Activated CD8-positive, alpha-beta T cell treated with anti-CD3 and anti-CD28 coated beads, Interleukin-2, amount 10 ng/mL, durations not matched to agents 7 days and 5 days (primary cell): ENCODE measurements at regions not wholly inside any gene's neighbourhood (a gene's known extent, or its start where the extent isn't known, plus 50 kb on each side); places are given as distances from the start of the nearest gene placed in this dataset.
"Not testable (repeated sequence)": the region's sequence is repeated elsewhere in the genome, so short reads cannot be mapped to it uniquely, and the experiment has no call there.

Experiments used
- ATAC-seq: fragments of 150-1000 bp; cut with Tn5 transposase; one replicate; pipeline ENCODE4 v1.10.0; 2021; ENCODE audit warnings: moderate library complexity
- CTCF ChIA-PET: fragments of 350-600 bp; sonication (Branson Sonifier 250); formaldehyde crosslinking; loops from one replicate; lab custom pipeline; 2021; ENCODE audit warnings: antibody characterized with exemption; lab: Charles Lee
- POLR2A ChIA-PET: fragments of 350-600 bp; sonication (Branson Sonifier 250); formaldehyde crosslinking; loops from one replicate; lab custom pipeline; 2021; ENCODE audit warnings: antibody characterized with exemption; lab: Charles Lee
- DNase-seq: peaks from one replicate; pipeline ENCODE4 v3.0.0-alpha.2; 2020
- H3K27ac Mint-ChIP-seq: one replicate; pipeline ENCODE4 v1.8.0; 2021; ENCODE audit warnings: mild to moderate bottlenecking, mixed read lengths
- H3K27me3 Mint-ChIP-seq: one replicate; pipeline ENCODE4 v1.8.0; 2021; ENCODE audit warnings: low read depth, mixed read lengths
- H3K36me3 Mint-ChIP-seq: one replicate; pipeline ENCODE4 v1.8.0; 2021; ENCODE audit warnings: low read depth, mixed read lengths
- H3K4me1 Mint-ChIP-seq: one replicate; pipeline ENCODE4 v1.8.0; 2021; ENCODE audit warnings: low read depth, mixed read lengths
- H3K4me3 Mint-ChIP-seq: one replicate; pipeline ENCODE4 v1.8.0; 2021; ENCODE audit warnings: mild to moderate bottlenecking, mixed read lengths
- H3K9me3 Mint-ChIP-seq: one replicate; pipeline ENCODE4 v1.8.0; 2022; ENCODE audit warnings: mixed read lengths; ENCODE audit not compliant: insufficient read depth

DNA sequence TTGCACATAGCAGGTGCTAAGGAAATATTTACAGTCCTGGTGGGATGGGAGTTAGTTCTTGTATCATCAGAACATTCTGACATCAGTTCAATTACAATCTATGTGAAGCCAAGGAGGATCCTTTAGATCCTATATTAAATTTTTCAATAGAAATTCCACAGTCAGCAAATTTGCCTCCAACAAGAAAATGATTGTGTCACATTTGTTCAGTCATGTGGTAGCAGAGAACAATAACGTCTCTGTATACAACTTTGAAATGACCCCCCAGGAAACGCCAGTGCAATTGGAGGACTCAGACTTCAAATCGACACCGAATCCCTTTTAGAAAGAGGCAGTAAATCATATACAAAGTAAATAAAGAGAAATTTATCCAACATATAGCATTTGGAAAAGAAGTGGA is 392.1 kb downstream of the DTWD2 start:
- POLR2A ChIA-PET = no interaction called here
- H3K27ac Mint-ChIP-seq = no peak overlapping the region
- no peak for ATAC-seq

DNA sequence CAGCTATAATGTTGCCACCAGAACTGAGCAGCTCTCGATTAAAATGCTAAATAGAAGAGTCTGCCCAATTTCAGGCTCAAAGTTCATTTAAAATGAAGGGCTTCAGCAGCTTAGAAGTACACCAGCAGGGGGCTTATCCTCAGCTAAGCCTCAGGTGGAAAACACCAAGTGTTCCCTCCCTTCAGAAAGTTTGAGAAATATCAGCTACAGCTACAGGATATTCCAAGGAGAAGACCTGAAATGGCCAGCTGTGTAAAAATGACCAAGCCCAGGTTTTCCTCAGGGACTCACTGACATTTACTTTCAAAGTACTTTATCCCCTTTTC is 395.4 kb downstream of the DTWD2 start:
- ATAC-seq (no peak), DNase-seq (no peak)
- Mint-ChIP-seq H3K4me1 (no peaks in the 10 kb centered on the region), H3K4me3 (no peak overlapping the region), H3K9me3 (no peaks in the 10 kb centered on the region), H3K27me3 (no peaks in the 10 kb centered on the region), H3K27ac (no peak overlapping the region), H3K36me3 (no peaks in the 10 kb centered on the region)
- CTCF ChIA-PET = no interaction called here
- POLR2A ChIA-PET = no interaction called here

More for the DNA sequence above, 392.1 kb downstream of the DTWD2 start:
- no peaks in the 10 kb centered on the region for H3K4me1 Mint-ChIP-seq
- H3K36me3 Mint-ChIP-seq = no peaks in the 10 kb centered on the region
- no peaks in the 10 kb centered on the region for H3K9me3 Mint-ChIP-seq
- CTCF ChIA-PET = no interaction called here
- H3K4me3 Mint-ChIP-seq = no peak overlapping the region
- no peaks in the 10 kb centered on the region for H3K27me3 Mint-ChIP-seq
- no peak for DNase-seq

DNA sequence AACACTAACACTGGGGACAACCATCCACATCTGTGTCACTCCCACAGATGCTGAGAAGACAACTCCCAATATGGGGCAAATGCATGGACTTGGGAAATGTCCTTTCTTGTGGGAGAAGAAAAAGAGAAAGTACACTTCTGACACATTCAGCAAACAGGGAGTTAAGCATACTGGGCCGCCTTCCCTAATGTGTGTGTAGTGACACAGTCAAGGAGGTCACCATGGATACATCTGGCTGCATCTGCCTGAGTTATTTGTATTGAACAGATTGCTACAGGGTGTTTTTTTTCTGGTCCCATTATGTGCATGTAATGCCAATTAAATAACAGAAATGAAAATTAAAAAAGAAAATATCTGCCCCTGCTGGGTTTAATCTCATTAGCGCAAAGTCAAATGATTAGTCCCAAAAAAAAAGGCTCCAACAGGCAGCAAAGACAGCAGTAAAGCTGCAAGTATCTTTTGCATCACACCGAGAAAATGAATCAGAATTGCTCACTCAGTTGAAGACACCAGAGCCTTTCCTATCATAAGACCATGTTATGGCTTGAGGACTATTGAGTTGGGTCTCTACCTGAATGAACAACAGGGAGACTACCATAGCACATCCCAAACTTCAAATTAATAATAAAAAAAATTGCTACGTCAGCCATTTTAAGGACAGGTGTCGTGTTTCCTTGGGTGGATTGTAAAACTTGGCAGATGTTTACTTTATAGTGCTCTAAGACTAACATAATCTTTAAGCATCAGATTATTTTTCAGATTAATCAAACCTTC is 395.9 kb downstream of the DTWD2 start:
- Mint-ChIP-seq H3K9me3 (no peaks in the 10 kb centered on the region), H3K36me3 (no peaks in the 10 kb centered on the region), H3K27me3 (no peaks in the 10 kb centered on the region), H3K4me1 (no peaks in the 10 kb centered on the region), H3K27ac (no peak overlapping the region), H3K4me3 (no peak overlapping the region)
- CTCF ChIA-PET = no interaction called here
- DNase-seq (no peak), ATAC-seq (no peak)
- POLR2A ChIA-PET = no interaction called here

DNA sequence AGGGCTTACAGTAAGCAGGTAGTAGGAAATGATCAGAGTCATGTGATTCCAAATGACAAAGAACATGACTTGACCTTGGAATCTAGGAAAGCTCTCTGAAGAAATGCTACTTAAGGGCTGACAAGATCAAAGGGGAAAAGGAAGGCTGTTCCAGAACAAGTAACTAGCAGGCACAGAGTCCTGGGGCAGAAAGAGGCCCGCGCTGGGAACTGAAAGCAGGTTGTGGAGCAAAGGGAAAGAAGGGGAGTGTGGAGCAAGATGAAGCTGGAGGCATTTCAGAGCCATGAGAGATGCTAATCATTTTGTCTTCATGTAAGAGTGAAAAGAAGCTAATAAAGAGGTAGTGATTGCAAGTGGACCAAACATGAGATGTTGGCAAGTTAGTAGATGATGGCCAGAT is 397.5 kb downstream of the DTWD2 start:
- ChIA-PET CTCF (no interaction called here), POLR2A (no interaction called here)
- DNase-seq = no peak
- Mint-ChIP-seq H3K9me3 (no peaks in the 10 kb centered on the region), H3K27ac (no peak overlapping the region), H3K4me3 (no peak overlapping the region), H3K36me3 (no peaks in the 10 kb centered on the region), H3K4me1 (no peaks in the 10 kb centered on the region), H3K27me3 (no peaks in the 10 kb centered on the region)
- ATAC-seq = no peak

DNA sequence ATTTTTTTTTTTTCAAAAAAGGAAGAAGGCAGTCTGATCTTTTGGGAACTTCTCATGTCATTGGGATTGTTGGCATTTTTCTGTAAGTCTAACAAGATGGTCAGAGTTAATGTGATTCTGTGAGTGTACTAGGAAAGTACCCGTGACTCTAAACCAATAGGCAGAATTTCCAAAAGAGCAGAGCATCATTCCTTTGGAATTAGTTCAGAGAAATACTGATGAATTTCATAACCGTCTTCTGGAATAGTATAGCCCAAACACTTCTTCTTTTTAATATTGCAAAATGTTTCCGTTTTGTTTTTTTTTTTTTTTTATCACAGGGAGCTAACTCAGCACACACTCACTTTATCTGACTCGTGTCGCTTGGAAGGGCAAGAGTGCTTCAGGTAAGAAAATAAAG is 407.4 kb downstream of the DTWD2 start:
- no peak for DNase-seq
- Mint-ChIP-seq H3K4me1 (no peaks in the 10 kb centered on the region), H3K4me3 (no peak overlapping the region), H3K9me3 (no peaks in the 10 kb centered on the region), H3K27ac (no peak overlapping the region), H3K36me3 (no peaks in the 10 kb centered on the region), H3K27me3 (no peaks in the 10 kb centered on the region)
- no peak for ATAC-seq
- CTCF ChIA-PET = no interaction called here
- POLR2A ChIA-PET = no interaction called here

DNA sequence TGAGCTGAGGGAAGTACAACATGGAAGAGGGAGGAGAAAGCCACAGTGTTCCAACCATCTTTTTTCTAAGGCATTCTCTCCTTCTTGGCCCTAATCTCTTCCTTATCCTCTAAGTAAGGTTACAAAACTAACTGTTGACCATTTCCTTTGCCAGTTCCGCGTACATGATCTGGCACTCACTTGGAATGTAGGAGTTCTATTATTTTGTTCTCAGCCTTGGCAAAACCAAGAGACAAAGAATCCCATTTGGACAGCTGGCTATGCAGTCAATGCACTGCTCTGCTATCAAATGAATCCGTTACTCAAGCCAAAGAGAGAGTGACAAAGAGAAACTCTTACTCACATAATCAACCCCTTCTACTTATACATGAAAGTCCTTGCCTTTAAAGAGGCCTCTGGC is 410.3 kb downstream of the DTWD2 start:
- H3K9me3 Mint-ChIP-seq = no peaks in the 10 kb centered on the region
- POLR2A ChIA-PET = no interaction called here
- no peaks in the 10 kb centered on the region for H3K4me1 Mint-ChIP-seq
- H3K27ac Mint-ChIP-seq = no peak overlapping the region
- H3K36me3 Mint-ChIP-seq = no peaks in the 10 kb centered on the region
- H3K27me3 Mint-ChIP-seq = no peaks in the 10 kb centered on the region
- ATAC-seq (no peak), DNase-seq (no peak)
- CTCF ChIA-PET = no interaction called here
- no peak overlapping the region for H3K4me3 Mint-ChIP-seq

DNA sequence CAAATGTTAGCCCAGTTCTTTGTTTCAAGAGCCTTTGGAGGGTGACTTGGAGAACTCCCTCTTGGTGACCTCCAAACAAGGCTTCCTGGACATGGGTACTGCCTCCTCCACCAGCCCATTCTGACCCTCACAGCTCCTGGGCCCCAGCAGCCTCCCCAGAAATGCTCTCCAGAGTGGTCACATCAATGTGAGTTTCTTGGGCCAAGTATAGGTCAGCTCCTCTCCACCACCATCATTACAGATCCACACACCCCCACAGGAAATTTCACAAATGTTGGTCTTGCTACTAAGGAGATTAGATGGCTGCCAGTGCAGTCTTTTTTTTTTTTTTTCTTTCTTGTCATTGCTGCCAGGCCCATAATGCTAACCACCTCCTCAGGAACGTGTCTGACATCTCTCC is 410.7 kb downstream of the DTWD2 start:
- H3K4me1 Mint-ChIP-seq = no peaks in the 10 kb centered on the region

DNA sequence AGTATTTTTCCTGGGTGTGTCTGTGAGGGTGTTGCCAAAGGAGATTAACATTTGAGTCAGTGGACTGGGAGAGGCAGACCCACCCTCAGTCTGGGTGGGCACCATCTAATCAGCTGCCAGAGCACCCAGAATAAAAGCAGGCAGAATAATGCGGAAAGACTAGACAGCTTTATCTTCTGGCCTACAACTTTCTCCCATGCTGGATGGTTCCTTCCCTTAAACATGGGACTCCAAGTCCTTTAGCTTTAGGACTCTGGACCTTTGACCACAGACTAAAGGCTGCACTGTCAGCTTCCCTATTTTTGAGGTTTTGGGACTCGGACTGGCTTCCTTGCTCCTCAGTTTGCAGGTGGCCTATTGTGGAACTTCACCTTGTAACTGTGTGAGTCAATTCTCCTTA is 418.1 kb downstream of the DTWD2 start:
- ATAC-seq, H3K36me3 Mint-ChIP-seq, H3K4me3 Mint-ChIP-seq, H3K4me1 Mint-ChIP-seq, H3K27ac Mint-ChIP-seq, DNase-seq, H3K27me3 Mint-ChIP-seq, H3K9me3 Mint-ChIP-seq, POLR2A ChIA-PET: not testable (repeated sequence)
- CTCF ChIA-PET = interaction anchor here (1.4 kb wide), 1 partner anchor 13 kb away, joined by 3 read pairs; no protein-coding TSS in a partner anchor

More for the DNA sequence above, 410.7 kb downstream of the DTWD2 start:
- H3K27ac Mint-ChIP-seq = no peak overlapping the region
- no peaks in the 10 kb centered on the region for H3K27me3 Mint-ChIP-seq
- DNase-seq (no peak), ATAC-seq (no peak)
- POLR2A ChIA-PET = no interaction called here
- no peak overlapping the region for H3K4me3 Mint-ChIP-seq
- H3K9me3 Mint-ChIP-seq = no peaks in the 10 kb centered on the region
- CTCF ChIA-PET = no interaction called here
- no peaks in the 10 kb centered on the region for H3K36me3 Mint-ChIP-seq

DNA sequence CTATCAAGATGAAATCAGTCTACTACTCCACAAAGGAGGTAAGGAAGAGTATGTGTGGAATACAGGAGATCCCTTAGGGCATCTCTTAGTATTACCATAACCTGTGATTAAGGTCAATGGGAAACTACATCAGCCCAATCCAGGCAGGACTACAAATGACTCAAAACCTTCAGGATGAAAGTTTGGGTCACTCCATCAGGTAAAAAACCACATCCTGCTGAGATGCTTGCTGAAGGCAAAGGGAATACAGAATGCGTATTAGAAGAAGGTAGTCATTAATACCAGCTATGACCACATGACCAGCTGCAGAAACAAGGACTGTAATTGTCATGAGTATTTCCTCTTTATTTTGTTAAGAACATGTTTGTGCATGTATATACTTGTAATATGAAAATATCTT is 418.8 kb downstream of the DTWD2 start:
- not testable (repeated sequence) for ATAC-seq, H3K27ac Mint-ChIP-seq
- CTCF ChIA-PET = interaction anchor here (1.4 kb wide), 1 partner anchor 12 kb away, joined by 3 read pairs; no protein-coding TSS in a partner anchor

DNA sequence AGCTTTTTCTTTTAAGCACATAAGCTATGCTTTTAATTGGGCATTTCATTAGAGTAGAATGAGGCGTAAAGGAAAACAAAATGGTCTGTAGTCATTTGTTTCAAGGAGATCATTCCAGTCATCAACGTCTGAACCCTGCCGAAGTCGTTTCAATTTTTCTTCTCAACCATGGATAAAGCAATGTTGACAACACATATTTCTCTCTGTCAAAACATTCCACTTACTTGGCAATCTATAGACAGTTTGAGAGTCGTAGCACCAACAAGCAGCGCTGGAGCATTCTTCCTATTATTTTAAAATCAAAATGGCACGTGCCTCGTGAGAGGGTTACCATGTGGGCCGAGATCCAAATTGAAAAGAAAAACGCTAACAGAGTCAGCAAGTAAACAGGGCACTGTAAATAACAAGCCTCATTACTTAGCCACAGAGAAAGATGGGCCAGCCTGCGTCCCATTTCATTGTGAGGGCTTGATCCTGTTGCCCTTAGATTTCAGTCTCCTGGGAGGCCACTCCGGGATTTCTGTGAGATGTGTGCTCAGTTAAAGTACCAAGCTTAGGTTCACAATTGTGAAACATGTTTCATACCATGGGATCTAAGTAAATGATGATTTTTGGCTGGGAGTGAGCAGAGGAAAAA is 422.9 kb downstream of the DTWD2 start:
- no peaks in the 10 kb centered on the region for H3K27me3 Mint-ChIP-seq
- ATAC-seq (no peak), DNase-seq (no peak)
- no peaks in the 10 kb centered on the region for H3K4me1 Mint-ChIP-seq
- no peaks in the 10 kb centered on the region for H3K36me3 Mint-ChIP-seq
- no peak overlapping the region for H3K4me3 Mint-ChIP-seq
- CTCF ChIA-PET = no interaction called here
- POLR2A ChIA-PET = no interaction called here
- H3K27ac Mint-ChIP-seq = no peak overlapping the region
- H3K9me3 Mint-ChIP-seq = no peaks in the 10 kb centered on the region

More for the DNA sequence above, 418.8 kb downstream of the DTWD2 start:
- H3K9me3 Mint-ChIP-seq, H3K36me3 Mint-ChIP-seq, POLR2A ChIA-PET, H3K4me3 Mint-ChIP-seq, DNase-seq, H3K4me1 Mint-ChIP-seq, H3K27me3 Mint-ChIP-seq: not testable (repeated sequence)

DNA sequence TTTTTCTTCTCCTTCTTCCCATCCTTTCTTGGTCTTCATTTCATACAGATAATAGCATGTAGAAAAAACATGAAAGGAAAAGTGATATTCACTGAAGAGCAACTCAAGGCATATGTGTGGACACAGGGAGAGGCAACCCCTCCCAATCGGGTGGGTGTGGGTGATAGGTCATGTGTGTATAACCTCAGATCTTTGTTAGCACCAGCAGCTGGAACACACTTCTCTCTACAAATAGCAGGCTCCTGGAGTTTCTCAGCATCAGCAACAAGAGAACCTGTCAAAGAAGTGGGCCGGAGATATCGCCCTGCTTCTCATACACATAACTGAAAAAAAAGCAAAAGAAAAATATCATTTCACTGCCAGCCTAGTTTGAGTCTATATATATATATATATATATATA is 426.4 kb downstream of the DTWD2 start:
- no peaks in the 10 kb centered on the region for H3K36me3 Mint-ChIP-seq
- CTCF ChIA-PET = no interaction called here
- no peaks in the 10 kb centered on the region for H3K9me3 Mint-ChIP-seq
- H3K4me3 Mint-ChIP-seq = no peak overlapping the region
- H3K27me3 Mint-ChIP-seq = no peaks in the 10 kb centered on the region
- no peak for DNase-seq
- POLR2A ChIA-PET = no interaction called here
- ATAC-seq = no peak
- H3K27ac Mint-ChIP-seq = no peak overlapping the region
- H3K4me1 Mint-ChIP-seq = no peaks in the 10 kb centered on the region

DNA sequence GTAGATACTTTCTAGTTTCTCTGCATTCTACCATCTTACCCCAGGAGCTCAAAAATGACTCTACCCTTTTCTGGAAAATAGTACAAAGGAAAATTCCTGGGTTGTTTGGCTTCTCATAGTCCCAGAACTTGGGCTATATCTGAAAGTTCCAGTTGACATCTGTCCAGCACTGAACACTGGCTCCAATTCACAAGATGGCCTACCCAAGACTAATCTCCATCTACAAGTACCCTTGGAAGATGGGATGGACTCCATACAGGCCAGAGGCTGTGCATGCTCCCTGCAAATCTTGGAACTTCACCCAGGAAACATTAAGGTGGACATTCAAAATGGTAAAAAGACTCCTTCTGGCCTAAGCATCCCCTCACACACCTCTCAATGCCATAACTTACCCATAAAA is 427.1 kb downstream of the DTWD2 start:
- DNase-seq (no peak), ATAC-seq (no peak)
- Mint-ChIP-seq H3K9me3 (no peaks in the 10 kb centered on the region), H3K4me1 (no peaks in the 10 kb centered on the region), H3K27me3 (no peaks in the 10 kb centered on the region), H3K36me3 (no peaks in the 10 kb centered on the region), H3K27ac (no peak overlapping the region), H3K4me3 (no peak overlapping the region)
- ChIA-PET CTCF (no interaction called here), POLR2A (no interaction called here)
